HG03378 (cell line): ENCODE measurements at regions not wholly inside any gene's neighbourhood (a gene's known extent, or its start where the extent isn't known, plus 50 kb on each side); places are given as distances from the start of the nearest gene placed in this dataset.
"Not testable (repeated sequence)": the region's sequence is repeated elsewhere in the genome, so short reads cannot be mapped to it uniquely, and the experiment has no call there.

Experiments used
- ATAC-seq: cut with Tn5 transposase; IDR thresholded peaks from one replicate; pipeline ENCODE4 v1.9.1; 2021; ENCODE audit warnings: mild to moderate bottlenecking, moderate library complexity; ENCODE audit not compliant: unreplicated experiment

GRCh38 chr14:38721822-38722431, 381.1 kb downstream of the SEC23A start:
- ATAC-seq = peak; percentile 93

- ATAC-seq = no peak
Measured at GRCh38 chr14:38718519-38718918, 384.5 kb downstream of the SEC23A start.

- ATAC-seq = no peak
Measured at GRCh38 chr14:38716926-38717325, 386.1 kb downstream of the SEC23A start.

GRCh38 chr14:38710881-38711280, 392.2 kb downstream of the SEC23A start:
- no peak for ATAC-seq

- ATAC-seq = no peak
Measured at GRCh38 chr14:38710196-38710595, 392.8 kb downstream of the SEC23A start.

GRCh38 chr14:38705220-38705619, 397.8 kb downstream of the SEC23A start:
- ATAC-seq = no peak

GRCh38 chr14:38704220-38704619, 398.8 kb downstream of the SEC23A start:
- ATAC-seq = no peak

GRCh38 chr14:38696925-38697324, 406.1 kb downstream of the SEC23A start:
- ATAC-seq = no peak

- no peak for ATAC-seq
Measured at GRCh38 chr14:38693423-38693822, 409.6 kb downstream of the SEC23A start.

- ATAC-seq = no peak
Measured at GRCh38 chr14:38669027-38669426, 413.1 kb upstream of the CLEC14A start.

- ATAC-seq = no peak
Measured at GRCh38 chr14:38663382-38663781, 407.5 kb upstream of the CLEC14A start.

- ATAC-seq = no peak
Measured at GRCh38 chr14:38662781-38663180, 406.9 kb upstream of the CLEC14A start.

- no peak for ATAC-seq
Measured at GRCh38 chr14:38646391-38646790, 390.5 kb upstream of the CLEC14A start.

GRCh38 chr14:38634913-38635312, 379.0 kb upstream of the CLEC14A start:
- ATAC-seq = not testable (repeated sequence)

GRCh38 chr14:38629412-38629811, 373.5 kb upstream of the CLEC14A start:
- ATAC-seq = no peak

GRCh38 chr14:38627163-38627562, 371.3 kb upstream of the CLEC14A start:
- no peak for ATAC-seq

- ATAC-seq = no peak
Measured at GRCh38 chr14:38623661-38624060, 367.8 kb upstream of the CLEC14A start.

GRCh38 chr14:38618514-38618913, 362.6 kb upstream of the CLEC14A start:
- no peak for ATAC-seq

- no peak for ATAC-seq
Measured at GRCh38 chr14:38616959-38617358, 361.1 kb upstream of the CLEC14A start.

GRCh38 chr14:38611928-38612327, 356.0 kb upstream of the CLEC14A start:
- no peak for ATAC-seq

- no peak for ATAC-seq
Measured at GRCh38 chr14:38608244-38608643, 352.4 kb upstream of the CLEC14A start.

GRCh38 chr14:38605193-38606114, 349.6 kb upstream of the CLEC14A start:
- ATAC-seq = no peak
